ENCODE measurements at regions not wholly inside any gene's neighbourhood (a gene's known extent, or its start where the extent isn't known, plus 50 kb on each side); places are given as distances from the start of the nearest gene placed in this dataset.

DNA sequence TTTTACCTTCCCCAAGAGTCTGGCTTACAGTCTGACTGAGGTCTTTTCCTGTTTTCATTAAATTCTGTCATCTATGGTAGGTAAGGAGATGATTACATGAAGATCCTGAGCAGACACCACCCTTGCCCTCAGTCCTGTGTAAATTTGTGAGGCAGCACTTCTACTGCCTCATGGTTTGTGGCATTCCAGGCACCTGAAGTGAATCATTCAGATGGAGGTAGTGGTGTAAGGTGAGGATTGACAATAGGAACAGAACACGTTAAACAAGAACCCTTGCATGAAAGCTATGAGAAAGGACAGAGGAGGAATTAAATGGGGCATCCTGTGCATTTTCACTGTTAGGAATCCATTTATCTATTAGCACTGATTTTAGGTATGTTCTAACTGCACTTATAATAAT is 618.6 kb downstream of the TLL1 start:
- DNase-seq (ENCODE audit: low spot score): no peak

DNA sequence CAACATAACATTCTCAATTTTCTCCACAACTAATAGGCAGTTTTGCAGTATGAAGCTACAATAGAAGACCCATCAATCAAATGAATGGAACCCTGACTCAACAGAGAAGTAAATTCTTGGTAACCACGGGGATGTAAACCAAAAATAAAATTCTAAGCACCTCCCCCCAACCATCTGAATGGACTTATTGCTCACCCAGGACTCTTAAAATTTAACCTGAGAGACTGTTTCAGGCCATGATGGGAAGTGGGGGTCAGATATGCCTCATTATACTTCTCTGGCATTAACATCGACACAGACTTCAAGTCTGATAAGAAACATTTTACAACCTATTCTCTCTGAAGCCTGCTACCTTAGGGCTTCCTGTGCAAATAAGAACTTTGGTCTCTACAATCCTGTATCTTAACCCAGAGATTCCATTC is 620.9 kb downstream of the TLL1 start:
- DNase-seq (ENCODE audit: low spot score): no peak

DNA sequence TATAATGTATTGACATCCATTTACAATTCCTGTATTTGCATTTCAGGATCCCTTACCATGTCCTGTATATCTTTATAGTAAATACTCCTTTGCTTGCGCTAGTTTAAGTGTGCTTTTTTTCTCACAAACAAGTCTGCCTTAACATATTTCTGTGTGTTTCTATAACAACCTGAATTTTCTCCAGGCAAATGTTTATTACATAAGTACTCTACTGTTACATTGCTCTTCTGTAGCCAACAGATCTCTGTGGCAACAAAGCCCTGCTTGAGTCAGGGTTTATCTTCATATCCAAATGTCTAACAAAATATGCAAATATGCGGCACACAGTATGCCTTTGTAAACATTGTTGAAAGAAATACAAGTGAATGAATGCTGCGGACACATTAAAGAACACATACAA is 625.5 kb downstream of the TLL1 start:
- no peak for DNase-seq (ENCODE audit: low spot score)

DNA sequence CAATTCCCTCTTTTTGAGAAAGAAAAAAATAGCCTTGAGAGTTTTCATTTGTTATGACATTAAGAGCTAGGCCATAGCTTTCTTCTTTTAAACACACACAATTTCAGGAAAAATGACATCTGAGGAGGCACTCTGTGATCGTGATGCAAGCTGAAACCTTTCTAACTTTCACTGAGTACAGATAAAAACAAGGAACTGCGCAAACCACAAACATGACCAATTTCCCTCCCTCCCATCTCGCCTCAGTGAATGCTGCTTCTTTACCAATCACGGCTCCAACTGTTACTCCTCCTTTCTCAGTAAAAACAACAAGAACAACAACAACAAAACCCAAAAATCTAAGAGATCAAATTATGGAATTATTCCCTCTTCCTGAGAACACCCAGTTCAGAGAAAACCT is 626.8 kb downstream of the TLL1 start:
- no peak for DNase-seq (ENCODE audit: low spot score)

DNA sequence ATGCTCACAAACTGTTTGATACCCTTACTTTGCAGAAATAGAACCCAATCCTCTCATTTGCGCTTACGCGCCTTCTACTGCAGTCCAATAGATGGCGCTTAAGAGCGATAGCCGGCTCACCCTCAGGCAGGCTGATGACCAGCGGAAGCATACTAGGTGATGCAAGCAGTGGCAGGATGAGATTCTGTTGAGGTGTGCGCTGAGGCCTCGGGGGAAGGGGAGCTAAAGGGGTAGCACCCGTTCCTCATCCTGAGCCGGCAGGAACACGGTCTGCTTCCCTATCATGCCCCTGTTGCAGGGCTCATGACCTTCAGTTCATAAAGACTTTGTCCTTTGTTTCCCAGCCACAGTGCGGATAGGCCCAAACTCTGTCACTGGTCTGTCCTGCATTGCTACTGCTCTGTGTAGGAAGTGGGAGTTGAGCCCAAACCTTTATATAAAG is 628.9 kb downstream of the TLL1 start:
- no peak for DNase-seq (ENCODE audit: low spot score)

DNA sequence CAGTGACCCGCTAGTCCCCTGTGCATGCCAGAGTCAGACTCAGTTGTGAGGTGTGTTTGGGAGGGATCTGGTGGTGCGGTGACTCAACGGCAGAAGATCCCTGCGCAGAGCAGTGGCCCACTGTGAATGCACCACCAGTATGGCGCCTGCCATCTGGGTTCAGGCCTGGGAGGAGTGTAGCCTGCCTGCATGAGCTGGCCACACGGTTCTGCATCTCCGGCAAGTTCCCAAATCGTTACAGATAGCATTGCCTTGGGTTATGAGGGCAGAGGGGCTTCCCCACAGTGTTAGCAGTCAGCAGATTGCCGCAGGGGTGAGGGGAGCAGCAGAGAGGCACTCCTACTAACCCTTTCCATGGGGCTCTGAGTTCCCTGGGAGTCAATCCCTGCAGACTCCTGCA is 629.6 kb downstream of the TLL1 start:
- no peak for DNase-seq (ENCODE audit: low spot score)

DNA sequence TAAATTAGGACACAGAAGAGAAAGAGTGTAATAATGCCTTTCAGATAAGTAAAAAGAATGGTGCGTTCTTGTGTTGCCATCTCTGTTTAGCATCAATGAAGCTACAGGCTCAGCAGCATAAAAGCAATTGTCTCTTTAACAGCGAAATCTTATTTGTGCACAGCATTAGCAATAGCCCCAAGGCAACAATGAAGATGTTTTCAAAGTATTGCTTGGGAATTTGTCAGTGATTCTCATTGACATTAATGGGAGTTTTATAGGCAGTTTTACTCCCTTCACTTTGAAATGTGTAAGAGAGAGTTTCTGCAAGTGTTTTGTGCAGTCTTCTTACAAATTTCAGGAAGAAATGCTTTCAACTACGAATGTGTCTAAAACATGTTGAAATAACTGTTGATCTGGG is 633.0 kb downstream of the TLL1 start:
- no peak for DNase-seq (ENCODE audit: low spot score)

DNA sequence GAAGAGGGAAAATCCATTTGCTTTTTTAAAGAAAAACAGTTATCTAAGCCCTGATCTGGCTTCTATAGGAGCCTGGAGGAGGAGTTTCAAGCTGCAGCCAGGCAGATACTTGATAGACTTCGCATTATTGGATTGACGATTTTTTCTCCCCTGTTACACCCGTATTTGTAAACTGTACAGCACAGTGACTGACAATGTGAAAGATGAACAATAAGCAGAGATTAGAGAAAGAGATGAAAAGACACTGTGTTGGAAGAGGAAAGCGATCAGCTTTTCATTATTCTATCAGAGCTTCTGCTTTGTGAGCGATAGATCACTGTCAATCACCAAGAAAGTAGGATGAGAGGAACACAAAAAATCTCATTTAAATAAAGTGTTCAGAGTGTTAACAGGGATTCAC is 639.2 kb downstream of the TLL1 start:
- DNase-seq (ENCODE audit: low spot score): no peak

DNA sequence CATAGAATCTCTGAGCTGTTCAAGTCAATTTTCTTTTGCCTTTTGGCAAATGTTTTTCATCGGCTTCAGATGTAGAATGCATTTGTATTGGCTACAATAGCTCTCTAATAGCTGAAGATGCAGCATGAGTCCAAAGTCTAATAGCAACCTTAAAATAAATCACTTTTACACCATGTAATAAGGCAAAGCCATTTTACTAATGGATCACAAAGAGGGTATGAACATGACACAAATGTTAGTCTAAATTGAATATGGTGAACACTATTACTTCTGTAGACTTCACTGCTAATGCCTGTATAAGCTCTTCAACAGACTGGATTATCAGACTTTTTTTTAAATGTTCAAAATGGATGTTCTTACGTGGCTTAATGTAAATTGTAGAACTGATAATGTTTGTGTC is 645.3 kb downstream of the TLL1 start:
- no peak for DNase-seq (ENCODE audit: low spot score)

DNA sequence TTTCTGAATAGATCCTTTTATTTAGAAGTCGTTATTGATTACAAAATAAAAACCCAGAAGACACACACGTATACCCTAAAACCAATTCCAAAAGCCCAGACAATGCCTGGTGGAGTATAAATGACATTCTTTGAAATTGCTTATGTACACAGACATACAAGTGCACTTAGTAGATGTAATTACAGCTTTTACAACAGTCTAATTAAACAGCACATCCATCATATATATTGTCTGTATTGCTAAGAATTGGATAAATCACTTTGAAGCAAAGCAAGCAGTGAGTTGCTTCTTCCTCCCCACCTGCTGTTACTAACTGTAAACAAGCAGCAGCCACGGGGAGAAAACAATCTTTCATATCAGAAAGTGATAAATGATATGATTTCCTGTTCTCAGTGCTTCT is 645.7 kb downstream of the TLL1 start:
- DNase-seq (ENCODE audit: low spot score): no peak

DNA sequence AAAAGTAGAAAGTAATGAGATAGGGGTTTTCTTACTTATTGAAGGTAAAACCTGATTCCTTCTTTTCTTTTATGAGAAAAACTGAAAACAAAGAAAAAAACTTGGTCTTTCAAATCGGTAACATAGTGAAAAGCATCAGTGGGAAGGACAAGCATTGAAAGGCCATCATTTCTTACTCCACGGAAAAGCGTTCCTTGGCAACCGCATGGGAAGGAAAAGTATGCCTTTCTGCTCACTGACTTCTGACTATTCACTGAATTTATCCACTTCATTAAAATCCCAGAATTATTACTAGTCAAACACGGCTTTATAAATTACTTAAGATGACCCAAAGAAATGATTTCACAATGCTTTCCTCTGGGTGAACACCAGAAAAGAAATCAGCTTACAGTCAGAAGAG is 646.7 kb downstream of the TLL1 start:
- no peak for DNase-seq (ENCODE audit: low spot score)

DNA sequence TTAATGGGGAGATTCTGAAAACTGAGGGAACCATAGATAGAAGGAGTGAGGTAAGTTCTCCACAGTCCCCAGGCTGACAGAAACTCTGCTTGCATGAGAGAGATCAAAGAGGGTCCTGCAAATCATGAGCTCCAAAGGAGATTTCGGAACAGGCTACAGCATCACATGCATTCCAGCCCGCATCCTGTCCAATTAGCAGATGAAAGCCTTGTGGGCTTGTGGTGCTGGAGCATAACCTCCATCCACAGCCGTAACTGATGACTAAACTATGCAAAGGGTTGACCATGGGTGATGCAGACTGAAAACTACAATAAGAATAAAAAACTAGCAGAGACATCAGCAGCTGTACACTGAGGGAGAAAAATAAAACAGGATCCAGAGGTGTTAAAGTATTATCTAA is 654.5 kb downstream of the TLL1 start:
- no peak for DNase-seq (ENCODE audit: low spot score)

DNA sequence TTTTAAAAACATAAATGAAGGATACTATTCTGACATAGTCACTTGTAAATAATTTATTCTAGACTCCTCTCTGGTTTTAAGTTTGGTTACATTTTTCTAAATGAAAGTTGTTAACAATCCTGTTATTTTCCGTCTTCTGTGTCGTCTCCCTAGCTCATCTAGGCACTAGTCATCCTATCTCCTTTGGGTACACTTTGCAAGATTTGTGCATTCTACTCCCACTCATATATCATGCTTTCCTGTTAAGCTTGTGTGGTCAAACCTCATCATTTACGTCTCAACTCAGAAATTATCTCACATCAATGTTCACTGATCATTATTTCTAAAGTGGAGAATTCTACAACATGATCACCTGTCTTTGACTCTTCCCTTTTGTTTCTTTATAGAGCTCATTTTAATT is 658.7 kb downstream of the TLL1 start:
- DNase-seq (ENCODE audit: low spot score): no peak

DNA sequence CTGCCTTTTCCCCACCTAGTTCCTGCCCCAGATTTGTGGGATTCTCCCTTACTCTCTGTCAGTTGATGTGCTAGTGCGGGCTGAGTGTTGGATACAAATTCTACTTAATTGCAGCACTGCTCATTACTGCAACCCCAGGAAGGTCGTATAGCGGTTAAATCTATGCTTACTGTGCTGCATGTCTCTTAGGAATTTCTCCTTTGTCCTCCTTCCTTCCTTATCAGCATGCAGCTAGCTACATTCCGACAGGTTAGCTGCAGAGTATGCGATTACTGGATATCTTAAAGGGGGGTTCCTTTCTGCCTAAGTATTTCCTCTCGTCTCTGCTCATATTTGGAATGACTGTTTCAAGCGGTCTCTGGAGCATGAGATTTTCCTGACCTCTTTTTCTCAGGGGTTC is 662.8 kb downstream of the TLL1 start:
- no peak for DNase-seq (ENCODE audit: low spot score)

DNA sequence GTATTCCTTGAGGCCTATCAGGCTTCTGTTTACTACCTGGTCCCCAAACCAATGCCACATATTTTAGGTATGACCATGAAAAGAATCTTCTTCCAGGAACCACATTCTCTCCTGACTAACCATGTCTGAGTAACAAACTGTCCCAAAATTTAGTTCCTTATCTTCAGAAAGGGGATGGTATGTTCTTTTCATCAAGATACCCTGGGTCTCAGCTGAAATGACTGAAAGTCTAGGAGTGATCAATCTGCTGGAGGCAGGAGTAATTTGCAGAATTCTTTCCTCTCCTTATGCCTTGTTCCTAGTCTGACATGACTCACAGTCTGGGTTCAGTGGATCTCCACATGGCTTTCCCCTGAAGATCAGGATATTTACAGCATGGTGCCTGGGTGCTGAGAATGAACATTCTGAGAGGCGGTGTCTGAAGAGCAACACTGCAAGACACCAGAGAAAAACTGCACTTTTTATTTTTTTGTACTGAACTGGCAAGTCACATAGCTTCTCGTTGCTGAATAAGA is 665.5 kb downstream of the TLL1 start:
- DNase-seq (ENCODE audit: low spot score): no peak

DNA sequence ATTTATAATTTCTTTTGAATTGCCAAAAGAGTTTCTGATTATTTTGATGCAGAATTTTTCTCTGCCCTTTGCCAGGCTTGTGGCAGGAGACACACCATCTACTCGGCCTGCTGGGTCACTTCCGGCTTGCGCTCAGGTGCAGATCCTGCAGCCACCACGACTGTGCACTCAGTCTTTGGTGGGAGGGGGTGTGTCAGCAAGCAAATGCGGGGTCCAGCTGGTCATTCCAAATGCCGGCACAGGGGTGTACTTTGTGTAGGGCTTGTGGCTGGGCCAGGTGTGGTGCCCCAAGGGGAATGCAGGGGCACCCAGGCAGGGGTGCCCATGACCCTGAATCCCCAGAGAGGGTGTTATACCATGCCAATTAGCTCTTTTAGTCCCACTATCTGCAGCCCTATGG is 673.0 kb downstream of the TLL1 start:
- DNase-seq (ENCODE audit: low spot score): no peak

DNA sequence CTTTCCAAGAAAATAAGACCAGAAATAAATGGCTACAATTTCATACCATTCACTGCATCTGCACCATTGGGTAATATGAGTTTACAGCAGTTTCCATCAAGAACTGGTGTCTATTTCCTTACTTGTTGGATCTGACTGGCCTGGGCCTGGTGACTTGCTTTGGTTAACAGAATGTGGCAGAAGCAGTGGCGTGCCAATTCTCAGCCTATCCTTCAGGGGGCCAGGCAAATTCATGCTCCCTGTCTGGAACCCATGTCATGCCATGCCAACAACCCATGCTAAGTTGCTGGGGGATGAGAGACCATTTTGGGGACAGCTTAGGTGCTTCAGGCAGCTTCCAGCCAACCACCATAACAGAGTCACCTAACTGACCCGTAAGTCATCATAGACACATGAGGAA is 656.7 kb downstream of the SPOCK3 start:
- no peak for DNase-seq (ENCODE audit: low spot score)

DNA sequence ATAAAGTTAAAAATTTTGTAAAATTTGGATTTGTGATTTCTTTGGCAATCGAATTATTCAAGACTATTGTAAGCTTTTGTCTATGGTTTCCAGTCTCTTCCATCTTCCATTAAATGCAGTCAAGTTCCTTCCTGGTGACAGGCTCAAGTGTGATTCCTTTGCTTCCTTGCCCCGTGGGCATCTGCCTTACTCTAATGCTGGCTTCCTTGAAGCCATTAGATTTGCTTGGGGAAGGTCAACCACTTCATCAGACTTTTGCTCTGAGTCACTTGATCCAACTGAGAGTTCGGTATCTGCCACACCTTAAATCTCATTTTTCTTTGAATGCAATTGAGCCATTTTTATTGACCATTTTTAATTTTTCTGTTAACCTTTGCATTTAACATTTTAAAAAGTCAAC is 648.8 kb downstream of the SPOCK3 start:
- no peak for DNase-seq (ENCODE audit: low spot score)

DNA sequence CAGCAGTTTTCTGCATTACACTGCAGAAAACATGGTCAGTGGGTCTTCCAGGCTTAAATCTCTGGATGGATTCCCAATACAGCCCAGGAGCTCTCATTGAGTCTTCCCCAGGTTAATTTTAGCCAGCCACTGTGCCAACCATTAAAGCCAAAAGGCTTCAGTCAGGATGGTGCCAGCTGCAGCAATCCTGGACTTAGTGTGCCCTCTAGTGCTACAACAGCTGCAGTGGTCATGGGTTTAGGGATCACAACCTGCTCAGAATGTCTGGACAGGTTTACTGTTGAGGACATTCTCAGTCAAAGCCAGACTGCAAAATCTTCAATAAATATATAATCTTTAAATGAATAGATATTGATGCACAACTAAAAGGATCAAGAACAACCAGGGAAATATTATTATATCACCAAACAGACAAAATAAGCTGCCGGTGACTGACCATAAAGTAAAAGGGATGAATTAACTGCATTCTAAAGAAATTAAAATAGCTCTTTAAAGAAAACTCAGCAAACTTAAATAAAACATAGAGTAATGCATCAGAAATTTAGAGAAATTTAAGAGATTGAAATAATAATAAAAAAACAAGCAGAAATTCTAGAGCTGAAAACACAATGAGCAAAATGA is 639.9 kb downstream of the SPOCK3 start:
- peak; percentile 18 for DNase-seq (ENCODE audit: low spot score)

DNA sequence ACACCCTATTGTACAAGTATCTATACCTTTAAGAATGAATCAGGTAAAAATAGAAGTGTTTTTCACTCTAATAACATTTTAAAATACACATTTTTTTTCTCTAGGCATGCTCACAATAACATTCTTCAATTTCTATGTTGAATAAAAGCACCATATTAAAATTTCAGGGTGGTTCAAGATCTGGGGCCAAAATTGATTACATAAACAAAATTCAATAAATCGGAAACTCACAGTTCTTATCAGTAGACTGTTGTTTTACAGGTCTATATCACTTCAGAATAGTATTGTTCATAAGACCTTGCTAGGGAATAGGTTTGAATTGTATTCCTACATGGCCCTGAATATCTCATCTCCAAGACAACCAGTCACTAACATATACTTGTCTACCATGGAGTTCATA is 634.0 kb downstream of the SPOCK3 start:
- DNase-seq (ENCODE audit: low spot score): no peak

DNA sequence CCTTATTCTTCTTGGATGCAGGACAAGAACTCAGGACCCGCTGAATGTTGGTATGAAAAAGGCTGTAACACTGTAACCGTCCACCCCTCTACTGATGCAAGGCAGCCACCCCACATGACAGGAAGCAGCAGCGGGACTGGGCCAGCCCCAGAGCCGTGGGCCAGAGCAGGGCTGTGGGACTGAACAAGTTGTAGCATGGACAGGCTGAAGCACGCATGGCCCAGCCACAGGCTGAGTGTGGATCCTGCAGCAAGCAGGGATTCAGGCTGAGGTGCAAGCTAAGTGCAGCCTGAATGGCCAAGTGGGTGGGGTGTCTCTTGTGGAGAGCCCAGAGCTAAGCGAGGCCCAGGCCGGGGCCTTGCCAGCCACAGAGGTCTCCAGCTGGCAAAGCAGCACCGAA is 632.2 kb downstream of the SPOCK3 start:
- DNase-seq (ENCODE audit: low spot score): no peak

DNA sequence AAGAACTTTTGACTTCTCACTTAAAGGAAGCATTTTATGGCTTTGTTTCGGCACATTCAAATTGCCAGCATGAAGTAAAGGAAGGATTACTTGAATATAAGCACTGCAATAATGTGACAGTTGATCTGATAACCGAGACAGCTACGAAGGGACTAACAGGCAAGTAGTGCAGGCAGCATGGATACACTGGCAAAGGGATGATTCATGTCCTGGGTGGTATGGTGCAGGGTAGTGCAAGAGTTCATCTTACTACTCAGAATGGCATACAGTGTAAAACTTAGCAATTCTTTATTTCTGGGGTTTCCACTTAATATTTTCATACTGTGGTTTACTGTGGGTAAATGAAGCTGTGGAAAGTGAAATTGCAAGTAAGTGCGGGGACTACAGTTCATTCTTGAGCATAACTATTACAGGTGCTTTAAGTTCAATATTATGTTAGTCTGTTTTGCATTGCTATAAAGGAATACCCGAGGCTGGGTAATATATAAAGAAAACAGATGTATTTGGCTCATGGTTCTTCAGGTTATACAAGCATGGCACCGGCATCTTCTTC is 611.8 kb downstream of the SPOCK3 start:
- DNase-seq (ENCODE audit: low spot score): no peak

DNA sequence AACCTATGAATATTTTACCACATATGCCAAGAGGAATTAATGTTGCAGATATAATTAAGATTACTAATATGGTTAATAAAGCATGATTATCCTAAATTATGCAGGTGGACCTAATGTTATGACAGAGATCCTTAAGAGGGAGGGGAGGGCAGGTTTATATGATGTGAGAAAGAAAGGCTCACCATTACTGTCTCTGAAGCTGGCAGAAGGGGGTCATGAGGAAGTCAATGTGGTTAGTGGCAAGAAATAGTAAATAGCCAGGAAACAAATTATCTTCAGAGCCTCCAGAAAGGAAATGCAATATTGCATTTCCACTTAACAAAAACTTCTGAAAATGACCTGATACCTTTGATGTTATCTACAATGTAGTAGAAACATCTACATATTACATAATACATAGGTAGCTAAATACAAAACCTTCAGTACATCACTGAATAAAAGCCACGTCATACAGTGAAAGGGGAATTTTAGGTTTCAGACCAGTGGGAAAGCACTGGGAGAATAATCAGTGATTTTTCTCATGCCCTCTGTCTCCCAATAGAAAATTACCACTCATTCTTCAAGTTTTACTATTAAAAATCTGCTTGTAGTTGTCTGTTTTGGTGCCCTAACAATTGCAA is 609.2 kb downstream of the SPOCK3 start:
- DNase-seq (ENCODE audit: low spot score): no peak

DNA sequence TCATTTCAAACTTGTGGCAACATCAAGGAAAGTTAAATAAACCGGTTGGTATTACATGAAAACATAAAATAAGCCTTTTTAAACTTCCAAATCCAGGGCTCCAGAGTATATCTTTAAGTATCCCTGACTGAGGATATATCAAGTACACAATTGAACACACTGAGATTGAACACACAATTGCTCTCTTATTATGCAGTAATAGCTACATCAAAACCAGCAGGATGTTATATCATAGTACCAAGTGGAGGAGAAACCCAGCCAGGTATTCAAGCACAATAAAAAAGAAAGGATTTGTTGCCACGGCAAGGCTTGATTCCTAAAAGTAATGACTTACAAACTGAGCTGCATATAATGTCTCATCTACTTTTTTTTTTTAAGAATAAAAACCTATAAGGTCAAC is 605.8 kb downstream of the SPOCK3 start:
- DNase-seq (ENCODE audit: low spot score): no peak

All from mucosa of gallbladder (tissue), 1 donor.